GM23248 (cell line): ENCODE measurements at regions not wholly inside any gene's neighbourhood (a gene's known extent, or its start where the extent isn't known, plus 50 kb on each side); places are given as distances from the start of the nearest gene placed in this dataset.

Experiments
- EZH2 ChIP-seq: fragments of 200-600 bp; sonication (generic); IDR thresholded peaks from 2 replicates; pipeline ENCODE4 v1.6.1; 2018; ENCODE audit warnings: antibody characterized with exemption, mild to moderate bottlenecking; ENCODE audit not compliant: insufficient read depth, poor library complexity, severe bottlenecking
- EZH2phosphoT487 ChIP-seq: fragments of 200-600 bp; sonication (generic); IDR thresholded peaks from 2 replicates; pipeline ENCODE4 v1.6.1; 2018; ENCODE audit warnings: antibody characterized with exemption, moderate library complexity, mild to moderate bottlenecking, low read depth; ENCODE audit not compliant: insufficient read depth

GRCh38 chr1:78303620-78304019, 187.2 kb upstream of the PTGFR start:
- no peak for TF ChIP-seq EZH2
- no peak for TF ChIP-seq EZH2phosphoT487
